Stimulated activated CD4-positive, alpha-beta T cell treated with anti-CD3 and anti-CD28 coated beads, Interleukin-2, amount 100 ng/mL, for 48 hours (primary cell): ENCODE measurements at regions not wholly inside any gene's neighbourhood (a gene's known extent, or its start where the extent isn't known, plus 50 kb on each side); places are given as distances from the start of the nearest gene placed in this dataset.

Experiments used
- DNase-seq, 2 donors: peaks; one replicate each; pipeline ENCODE4 v3.0.0-alpha.2; 2020

GRCh38 chr5:74372051-74372450 lies 268.5 kb downstream of the ENC1 start:
- DNase-seq = no peak

GRCh38 chr5:74371621-74372020 lies 268.9 kb downstream of the ENC1 start:
- DNase-seq = no peak

DNA sequence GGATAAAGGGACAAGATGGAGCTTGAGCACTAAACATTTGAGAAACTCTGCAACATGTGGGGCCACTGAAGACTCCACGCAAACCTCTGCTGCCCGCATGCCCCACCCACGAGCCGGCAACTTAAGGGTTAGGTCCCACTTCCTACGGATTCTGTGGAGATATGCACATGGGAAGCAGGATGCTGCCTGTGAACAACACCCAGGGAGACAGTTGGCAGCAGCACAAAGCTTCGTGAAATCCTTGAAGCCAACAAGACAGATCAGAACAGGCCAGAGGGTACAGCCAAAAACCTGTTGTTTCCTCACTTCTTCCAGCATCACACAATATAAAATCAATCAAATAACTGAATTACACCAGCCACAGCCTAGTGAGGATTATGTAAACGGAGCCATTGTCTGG lies 270.4 kb downstream of the ENC1 start:
- DNase-seq = no peak

- no peak for DNase-seq
Measured at GRCh38 chr5:74369173-74369572, 271.4 kb downstream of the ENC1 start.

GRCh38 chr5:74367934-74368333 lies 272.6 kb downstream of the ENC1 start:
- no peak for DNase-seq

GRCh38 chr5:74367241-74367733 lies 273.2 kb downstream of the ENC1 start:
- DNase-seq = no peak

DNA sequence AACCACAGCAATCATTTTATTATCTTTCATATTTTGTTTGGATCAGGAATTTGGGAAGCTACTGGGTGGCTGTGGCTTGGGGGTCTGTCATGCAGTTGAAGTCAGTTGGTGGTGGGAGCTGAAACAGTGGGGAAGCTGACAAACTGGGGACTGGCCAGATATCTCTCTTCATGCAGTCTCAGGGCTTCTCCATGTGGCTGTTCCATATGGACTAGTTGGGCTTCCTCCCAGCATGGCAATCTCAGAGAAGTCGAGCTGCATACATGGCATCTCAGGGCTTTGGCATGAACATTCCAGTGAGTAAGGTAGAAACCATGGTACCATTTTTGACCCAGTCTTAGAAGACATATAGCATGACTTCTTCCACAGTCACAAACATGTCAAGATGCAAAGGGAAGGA lies 274.8 kb downstream of the ENC1 start:
- no peak for DNase-seq

GRCh38 chr5:74364507-74364906 lies 276.0 kb downstream of the ENC1 start:
- DNase-seq = no peak

DNA sequence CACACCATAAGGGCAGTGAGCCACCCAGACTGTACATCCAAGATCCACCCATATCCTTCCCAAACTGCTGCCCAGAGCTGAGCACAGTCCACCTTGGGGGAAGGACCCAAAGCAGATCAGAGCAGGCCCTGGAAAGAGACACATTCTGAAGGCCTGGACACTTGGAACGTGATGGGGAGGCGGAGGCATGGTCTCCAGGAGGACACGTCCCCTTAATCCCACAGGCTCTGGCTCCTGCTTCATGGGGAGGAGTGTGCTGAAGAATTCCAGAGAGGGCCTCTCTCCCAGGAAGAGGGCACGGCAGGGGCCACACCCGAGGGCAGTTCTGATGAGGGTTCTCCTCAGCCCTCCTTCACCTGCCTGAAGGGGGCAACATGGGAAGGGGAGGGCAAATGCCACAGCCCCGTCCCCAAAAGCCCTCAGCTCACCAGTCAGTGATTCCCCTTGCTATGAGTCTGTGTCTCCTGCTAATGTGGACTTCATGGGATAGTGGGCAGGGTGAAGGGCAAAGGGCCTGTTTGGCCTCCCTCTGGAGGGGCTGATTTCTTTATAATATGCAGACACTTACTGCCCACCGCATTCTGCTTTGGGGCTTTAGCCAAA lies 276.8 kb downstream of the ENC1 start:
- no peak for DNase-seq

GRCh38 chr5:74361406-74362358 lies 278.8 kb downstream of the ENC1 start:
- DNase-seq = no peak

DNA sequence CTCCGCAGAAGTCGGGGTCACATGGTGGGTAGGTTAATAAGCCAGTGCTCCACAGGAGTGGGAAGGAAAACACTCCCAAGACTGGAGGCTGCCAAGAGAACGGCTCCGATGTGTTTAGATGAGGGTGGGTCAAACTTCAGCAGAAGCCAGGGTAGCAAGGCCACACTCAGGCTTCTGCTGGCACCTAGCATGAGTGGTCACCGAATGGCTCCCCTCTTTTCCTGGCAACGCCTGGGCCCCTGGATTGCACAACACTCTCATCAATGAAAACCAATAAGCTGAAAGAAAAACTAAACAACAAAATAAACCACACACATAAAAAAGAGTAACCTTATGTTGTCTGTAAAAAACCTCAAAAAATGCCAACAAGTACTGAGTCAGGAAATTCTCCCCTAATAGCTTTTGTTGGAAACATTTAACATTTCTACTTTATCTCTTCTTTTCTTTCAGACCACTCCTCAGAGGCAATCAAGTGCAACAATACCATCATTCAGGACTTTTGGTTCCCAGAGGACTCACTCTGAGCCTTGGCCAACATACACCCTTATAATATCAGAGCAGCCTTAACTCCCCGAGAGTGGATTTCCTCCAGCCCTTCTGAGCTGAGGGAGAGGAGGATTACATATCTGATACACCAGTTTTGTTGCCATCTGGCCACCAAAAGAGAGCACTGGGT lies 279.9 kb downstream of the ENC1 start:
- no peak for DNase-seq

- no peak for DNase-seq
Measured at GRCh38 chr5:74357827-74358226, 282.7 kb downstream of the ENC1 start.

DNA sequence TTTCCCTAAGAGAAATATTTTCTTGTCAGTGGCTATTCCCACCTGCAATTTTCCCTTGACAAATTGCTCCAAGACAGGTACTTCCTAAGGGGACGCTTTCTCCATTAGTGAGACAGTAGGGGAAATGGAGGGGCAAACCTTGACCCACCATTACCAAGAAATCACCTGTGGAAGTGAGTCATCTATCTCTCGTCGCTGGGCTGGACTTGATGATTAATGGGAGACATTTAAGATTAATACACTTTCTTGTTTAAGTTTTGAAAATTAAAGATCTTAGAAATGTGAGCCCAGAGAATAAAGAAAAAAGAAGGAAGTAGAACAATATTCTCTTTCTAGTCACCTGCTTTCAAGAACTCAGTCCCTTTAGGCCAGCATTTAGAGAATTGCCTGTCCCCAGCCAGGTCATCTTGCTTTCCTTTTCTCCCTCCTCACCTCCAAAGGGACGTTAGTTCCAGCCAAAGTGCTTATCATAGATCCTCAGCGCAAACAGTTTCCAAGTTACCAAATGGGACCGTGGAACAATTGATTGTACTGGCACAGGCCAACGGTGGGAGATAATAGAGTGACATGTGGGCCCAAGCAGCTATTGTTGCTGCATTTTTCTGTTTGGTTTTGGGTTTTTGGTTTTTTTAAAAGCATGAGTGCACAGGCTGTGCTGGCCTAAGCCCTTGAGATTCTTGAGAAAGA lies 284.4 kb downstream of the ENC1 start:
- no peak for DNase-seq

DNA sequence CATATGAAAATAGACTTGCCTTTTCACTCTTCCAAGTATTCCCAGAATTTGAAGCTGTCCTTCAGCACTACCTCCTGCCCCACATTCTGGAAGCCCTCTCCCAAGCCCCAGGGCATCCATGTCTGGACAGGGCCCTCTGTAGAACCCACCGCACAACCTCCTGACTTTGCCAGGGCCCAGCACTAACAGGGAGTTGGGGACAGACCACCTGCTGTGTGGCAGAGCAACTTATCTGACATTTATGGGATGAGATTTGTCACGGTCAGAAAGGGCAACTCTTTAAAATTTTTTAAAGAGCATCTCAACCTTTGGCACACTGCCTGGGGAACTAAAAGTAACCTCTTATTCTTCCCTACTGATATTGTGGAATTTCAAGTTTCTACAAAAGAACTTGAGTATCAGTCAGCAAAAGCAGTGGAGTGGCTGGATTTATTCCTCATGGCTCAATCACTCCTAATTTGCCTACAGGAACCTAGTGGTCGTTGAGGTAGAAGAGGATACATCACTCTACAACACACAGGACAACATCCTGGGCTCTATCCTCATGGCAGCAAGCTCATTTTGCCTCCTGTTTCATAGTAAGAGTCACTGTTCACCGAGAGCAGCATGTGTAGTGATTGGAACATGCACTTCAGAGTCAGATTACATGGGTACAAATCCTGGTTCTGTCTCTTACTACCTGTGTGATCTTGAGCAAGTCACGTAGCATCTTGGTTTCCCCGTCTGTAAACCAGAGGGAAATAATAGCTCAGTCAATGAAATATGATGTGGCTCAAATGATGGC lies 285.3 kb downstream of the ENC1 start:
- DNase-seq = no peak

- no peak for DNase-seq
Measured at GRCh38 chr5:74352256-74352655, 288.3 kb downstream of the ENC1 start.

DNA sequence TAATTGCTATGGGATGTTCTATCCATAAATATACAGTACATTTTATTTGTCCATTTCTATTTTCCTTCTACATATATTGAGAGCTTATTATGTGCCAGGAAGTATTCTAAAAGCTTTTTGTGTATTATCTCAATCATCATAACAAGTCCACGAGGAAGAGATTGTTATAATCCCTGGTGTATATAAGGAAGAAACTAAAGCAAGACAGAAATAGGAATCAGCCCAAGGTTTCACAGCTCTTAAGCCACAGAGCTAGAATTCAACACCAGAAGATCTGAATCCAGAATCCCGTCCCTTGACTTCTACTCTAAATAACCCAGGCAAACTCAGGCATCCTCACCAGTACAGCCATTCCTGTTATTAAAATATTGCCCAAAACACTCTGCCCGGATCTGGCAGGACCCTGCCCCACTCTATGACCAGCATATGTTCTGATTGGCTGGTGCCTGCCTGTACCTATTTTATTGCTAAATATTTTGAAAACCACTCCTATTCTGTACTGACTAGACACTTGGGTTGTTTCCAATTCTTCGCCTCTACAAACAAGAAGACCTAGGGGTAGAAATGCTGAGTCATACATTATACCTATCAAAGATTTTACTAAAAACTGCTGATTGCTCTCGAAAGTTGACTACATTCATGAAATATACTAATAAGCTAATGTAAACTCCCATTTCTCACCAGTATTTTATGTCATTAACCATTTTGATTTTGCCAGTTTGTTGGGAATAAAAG lies 297.4 kb downstream of the ENC1 start:
- DNase-seq = no peak

DNA sequence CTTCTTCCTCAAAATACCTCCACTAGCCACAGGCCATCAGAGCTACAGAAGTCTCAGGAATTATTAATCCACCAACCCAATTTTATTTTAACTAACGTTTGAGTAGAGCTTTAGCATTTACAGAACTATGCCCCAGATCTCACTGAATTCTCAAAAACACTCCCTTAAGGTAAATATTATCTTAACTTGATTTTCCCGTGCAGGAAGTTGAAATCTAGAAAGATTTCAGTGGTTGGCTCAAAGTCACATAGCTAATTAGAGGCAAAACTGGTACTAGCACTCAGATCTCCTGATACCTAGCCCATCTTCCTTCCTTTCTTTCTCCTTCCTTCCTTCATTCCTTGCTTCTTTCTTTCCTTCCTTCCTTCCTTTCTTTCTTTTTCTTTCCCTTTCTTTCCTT lies 298.3 kb downstream of the ENC1 start:
- DNase-seq = no peak

DNA sequence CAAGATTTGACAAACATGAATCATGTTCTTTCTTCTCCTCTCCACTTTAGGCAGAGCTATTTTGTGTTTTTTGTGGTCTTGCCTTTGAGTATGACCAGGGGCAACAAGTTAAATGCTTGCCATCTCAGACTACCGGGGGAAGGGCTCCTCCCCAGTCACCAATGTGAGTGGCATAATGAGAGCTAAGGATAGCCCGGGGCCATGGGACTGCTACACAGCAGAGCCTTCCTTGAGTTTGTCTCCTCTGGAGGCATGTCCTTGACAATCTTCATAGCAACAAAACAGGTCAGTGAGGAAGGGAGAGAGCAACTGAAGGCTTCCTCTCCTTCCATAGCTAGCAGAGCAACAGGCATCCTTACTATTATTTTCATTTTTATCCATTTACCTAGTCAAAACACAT lies 299.3 kb downstream of the ENC1 start:
- no peak for DNase-seq

DNA sequence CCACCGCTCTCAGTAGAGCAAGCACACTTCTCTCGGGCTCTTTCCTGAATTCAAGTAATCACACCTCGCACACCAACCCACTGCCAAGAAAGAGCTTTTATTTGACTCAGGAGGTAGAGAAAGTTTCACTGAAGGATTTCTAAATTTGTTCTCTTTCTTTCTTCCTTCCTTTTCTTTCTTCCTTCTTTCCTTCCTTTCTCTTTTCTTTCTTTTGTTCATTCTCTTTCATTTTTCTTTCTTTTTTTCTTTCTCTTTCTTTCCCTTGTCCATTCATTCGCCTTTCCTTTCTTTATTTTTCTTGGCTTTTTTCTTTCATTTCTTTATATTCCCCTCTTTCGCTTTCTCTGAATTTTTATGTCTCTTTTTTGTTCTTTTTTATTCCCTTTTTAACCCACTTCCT lies 300.1 kb downstream of the ENC1 start:
- no peak for DNase-seq

GRCh38 chr5:74337984-74338310 lies 302.6 kb downstream of the ENC1 start:
- no peak for DNase-seq

- no peak for DNase-seq
Measured at GRCh38 chr5:74337254-74337983, 303.1 kb downstream of the ENC1 start.
